ENCODE measurements at regions not wholly inside any gene's neighbourhood (a gene's known extent, or its start where the extent isn't known, plus 50 kb on each side); places are given as distances from the start of the nearest gene placed in this dataset.

- no peak overlapping the region for H3K27ac ChIP-seq
- in situ Hi-C loops (cut with MboI; ENCODE audit: low pct_ligation_motif_present in 1 of 4, low pct_unique_long_range_greater_than_20kb in 1 of 4, low sequenced_read_pairs in 3 of 4) = no loop called here
- H3K4me1 ChIP-seq = no peaks in the 10 kb centered on the region
- no peaks in the 10 kb centered on the region for H3K36me3 ChIP-seq
- intact Hi-C loops (cut with DNase I; ENCODE audit: low total_unique reads) = no loop called here
- TF ChIP-seq EP300 (IDR thresholded peaks at IDR 0.05; ENCODE audit: low read depth) (no peak), CTCF (IDR thresholded peaks at IDR 0.05) (no peak), POLR2AphosphoS5 (IDR thresholded peaks at IDR 0.05) (no peak), POLR2A (IDR thresholded peaks at IDR 0.05) (no peak)
- WGBS, 2 donors (ENCODE audit: low coverage in 1 of 2) = 66% methylated on average over 2 of the region's 2 CpGs; no CpG with 5 or more reads in 1 of the 2 donors
- no peaks in the 10 kb centered on the region for H3K27me3 ChIP-seq
- no peak for DNase-seq
- no peak overlapping the region for H3K4me3 ChIP-seq
- H3K9me3 ChIP-seq = no peaks in the 10 kb centered on the region
These were observed 288.6 kb upstream of the CNTN6 start for GRCh38 chr3:804211-804610.

- intact Hi-C loops (cut with DNase I; ENCODE audit: low total_unique reads) = no loop called here
- TF ChIP-seq POLR2AphosphoS5 (IDR thresholded peaks at IDR 0.05) = no peak
- TF ChIP-seq POLR2A (IDR thresholded peaks at IDR 0.05) = no peak
- TF ChIP-seq CTCF (IDR thresholded peaks at IDR 0.05) = no peak
- no peak for TF ChIP-seq EP300 (IDR thresholded peaks at IDR 0.05; ENCODE audit: low read depth)
- H3K4me1 ChIP-seq = no peaks in the 10 kb centered on the region
- H3K9me3 ChIP-seq = no peaks in the 10 kb centered on the region
- 85 to 86% methylated on average over 1 of the region's 1 CpG for WGBS, 2 donors (ENCODE audit: low coverage in 1 of 2)
- H3K27me3 ChIP-seq = no peaks in the 10 kb centered on the region
- H3K4me3 ChIP-seq = no peak overlapping the region
- H3K36me3 ChIP-seq = no peaks in the 10 kb centered on the region
- in situ Hi-C loops (cut with MboI; ENCODE audit: low pct_ligation_motif_present in 1 of 4, low pct_unique_long_range_greater_than_20kb in 1 of 4, low sequenced_read_pairs in 3 of 4) = no loop called here
- no peak for DNase-seq
- no peak overlapping the region for H3K27ac ChIP-seq
These were observed 287.5 kb upstream of the CNTN6 start for GRCh38 chr3:805326-805725.

GRCh38 chr3:806006-806405 is 286.8 kb upstream of the CNTN6 start:
- intact Hi-C loops (cut with DNase I; ENCODE audit: low total_unique reads) (no loop called here), in situ Hi-C loops (cut with MboI; ENCODE audit: low pct_ligation_motif_present in 1 of 4, low pct_unique_long_range_greater_than_20kb in 1 of 4, low sequenced_read_pairs in 3 of 4) (no loop called here)
- no peaks in the 10 kb centered on the region for H3K27me3 ChIP-seq
- WGBS, 2 donors (ENCODE audit: low coverage in 1 of 2) = 80 to 84% methylated on average over 2 of the region's 2 CpGs
- no peaks in the 10 kb centered on the region for H3K4me1 ChIP-seq
- H3K4me3 ChIP-seq = no peak overlapping the region
- TF ChIP-seq POLR2A (IDR thresholded peaks at IDR 0.05) (no peak), EP300 (IDR thresholded peaks at IDR 0.05; ENCODE audit: low read depth) (no peak), CTCF (IDR thresholded peaks at IDR 0.05) (no peak), POLR2AphosphoS5 (IDR thresholded peaks at IDR 0.05) (no peak)
- no peak overlapping the region for H3K27ac ChIP-seq
- no peaks in the 10 kb centered on the region for H3K9me3 ChIP-seq
- no peaks in the 10 kb centered on the region for H3K36me3 ChIP-seq
- DNase-seq = no peak

- Histone ChIP-seq H3K4me3 (no peak overlapping the region), H3K4me1 (no peaks in the 10 kb centered on the region), H3K27me3 (no peaks in the 10 kb centered on the region), H3K36me3 (no peaks in the 10 kb centered on the region), H3K27ac (no peak overlapping the region), H3K9me3 (no peaks in the 10 kb centered on the region)
- no peak for DNase-seq
- WGBS, 2 donors (ENCODE audit: low coverage in 1 of 2) = 68% methylated on average over 5 of the region's 5 CpGs; no CpG with 5 or more reads in 1 of the 2 donors
- TF ChIP-seq POLR2AphosphoS5 (IDR thresholded peaks at IDR 0.05) = no peak
- intact Hi-C loops (cut with DNase I; ENCODE audit: low total_unique reads) (no loop called here), in situ Hi-C loops (cut with MboI; ENCODE audit: low pct_ligation_motif_present in 1 of 4, low pct_unique_long_range_greater_than_20kb in 1 of 4, low sequenced_read_pairs in 3 of 4) (no loop called here)
These were observed 276.2 kb upstream of the CNTN6 start for GRCh38 chr3:816605-817004.

GRCh38 chr3:834679-835078 is 258.1 kb upstream of the CNTN6 start:
- Histone ChIP-seq H3K4me3 (no peak overlapping the region), H3K27ac (no peak overlapping the region), H3K9me3 (no peaks in the 10 kb centered on the region), H3K4me1 (no peaks in the 10 kb centered on the region), H3K27me3 (no peaks in the 10 kb centered on the region), H3K36me3 (no peaks in the 10 kb centered on the region)
- TF ChIP-seq EP300 (IDR thresholded peaks at IDR 0.05; ENCODE audit: low read depth) (no peak), CTCF (IDR thresholded peaks at IDR 0.05) (no peak), POLR2A (IDR thresholded peaks at IDR 0.05) (no peak), POLR2AphosphoS5 (IDR thresholded peaks at IDR 0.05) (no peak)
- WGBS, 2 donors (ENCODE audit: low coverage in 1 of 2) = 63 to 78% methylated on average over 1 of the region's 1 CpG
- in situ Hi-C loops (cut with MboI; ENCODE audit: low pct_ligation_motif_present in 1 of 4, low pct_unique_long_range_greater_than_20kb in 1 of 4, low sequenced_read_pairs in 3 of 4) = no loop called here
- no peak for DNase-seq
- intact Hi-C loops (cut with DNase I; ENCODE audit: low total_unique reads) = no loop called here
